ENCODE measurements at regions not wholly inside any gene's neighbourhood (a gene's known extent, or its start where the extent isn't known, plus 50 kb on each side); places are given as distances from the start of the nearest gene placed in this dataset.

DNA sequence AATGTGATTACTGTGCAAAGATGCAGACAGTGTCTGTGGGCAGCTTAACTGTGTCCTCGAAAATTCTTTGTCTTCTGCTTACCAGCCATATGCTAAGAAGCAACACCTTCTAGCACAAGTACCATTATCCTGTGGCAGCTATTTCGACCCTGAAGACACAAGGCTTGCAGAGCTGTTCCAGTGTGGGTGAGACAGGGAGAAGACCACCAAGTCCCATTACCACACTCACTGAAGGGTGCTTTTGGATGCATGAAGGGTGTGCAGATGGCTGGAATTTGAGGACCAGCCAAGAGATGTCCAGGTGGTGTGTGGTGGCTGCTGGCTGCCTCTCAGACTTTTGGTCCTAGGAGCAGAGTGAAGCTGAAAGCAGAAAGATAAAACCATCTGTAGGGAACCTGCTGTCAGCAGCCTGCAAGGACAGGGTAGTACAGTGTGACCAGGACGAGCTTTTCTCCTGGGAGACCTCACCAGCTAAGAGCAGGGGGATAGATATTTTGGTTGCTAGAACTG is 161.8 kb downstream of the ICE1 start:
- TF ChIP-seq KLF16 (tag by site-specific recombination; IDR thresholded peaks at IDR 0.05) (no peak), ZBTB20 (tag by site-specific recombination; IDR thresholded peaks at IDR 0.05) (no peak)
